Thyroid gland (tissue), 4 donors: ENCODE measurements at regions not wholly inside any gene's neighbourhood (a gene's known extent, or its start where the extent isn't known, plus 50 kb on each side); places are given as distances from the start of the nearest gene placed in this dataset.

ENCODE experiments used
- DNase-seq, 2 donors: peaks; one replicate each; pipeline ENCODE4 v3.0.0-alpha.2; 2019
- H3K27ac ChIP-seq, 3 donors: fragments of 200-600 bp; sonication (generic); 1 replicate in 2 of 3; 2 replicates in 1 of 3; pipeline ENCODE4 v1.5.1; 2016 to 2019; ENCODE audit warnings: mild to moderate bottlenecking in 1 of 3, moderate library complexity in 1 of 3
- H3K27me3 ChIP-seq: fragments of 200-600 bp; sonication (generic); one replicate; pipeline ENCODE4 v1.5.1; 2019
- H3K36me3 ChIP-seq, 2 donors: fragments of 200-600 bp; sonication (generic); one replicate each; pipeline ENCODE4 v1.5.1; 2016 to 2019
- H3K4me1 ChIP-seq, 2 donors: fragments of 200-600 bp; sonication (generic); one replicate each; pipeline ENCODE4 v1.5.1; 2017 to 2019
- H3K4me3 ChIP-seq, 3 donors: fragments of 200-600 bp; sonication (generic); replicated peaks in 1 of 3; 1 replicate in 2 of 3; 2 replicates in 1 of 3; pipeline ENCODE4 v1.5.1; 2016; ENCODE audit warnings: mild to moderate bottlenecking in 1 of 3
- H3K9me3 ChIP-seq: fragments of 200-600 bp; sonication (generic); one replicate; pipeline ENCODE4 v1.5.1; 2017
- POLR2A ChIP-seq, 2 donors: fragments of 450-650 bp; IDR thresholded peaks; one replicate each; pipeline ENCODE4 v1.6.1; 2017; ENCODE audit warnings: antibody characterized with exemption in 2 of 2, mild to moderate bottlenecking in 2 of 2, moderate library complexity in 1 of 2
- WGBS, 2 donors: methylation state at CpG; one replicate each; pipeline ENCODE4 v1.1.5; 2017; 5-methylcytosine and 5-hydroxymethylcytosine counted together
- intact Hi-C: fragments of 100-400 bp; cut with DNase I; formaldehyde crosslinking; loops from one replicate; pipeline ENCODE4 v1.15.1; 2023
- TF ChIP-seq, protein P1 (sequence below), 6 experiments: fragments of 200-600 bp in 3 of 6; fragments of 450-650 bp in 3 of 6; sonication (generic) in 3 of 6; IDR thresholded peaks; one replicate each; pipeline ENCODE4 v1.5.1; 2016 to 2019; ENCODE audit warnings: antibody characterized with exemption in 6 of 6, mild to moderate bottlenecking in 2 of 6, inconsistent platforms in 1 of 6, moderate library complexity in 1 of 6

DNA sequence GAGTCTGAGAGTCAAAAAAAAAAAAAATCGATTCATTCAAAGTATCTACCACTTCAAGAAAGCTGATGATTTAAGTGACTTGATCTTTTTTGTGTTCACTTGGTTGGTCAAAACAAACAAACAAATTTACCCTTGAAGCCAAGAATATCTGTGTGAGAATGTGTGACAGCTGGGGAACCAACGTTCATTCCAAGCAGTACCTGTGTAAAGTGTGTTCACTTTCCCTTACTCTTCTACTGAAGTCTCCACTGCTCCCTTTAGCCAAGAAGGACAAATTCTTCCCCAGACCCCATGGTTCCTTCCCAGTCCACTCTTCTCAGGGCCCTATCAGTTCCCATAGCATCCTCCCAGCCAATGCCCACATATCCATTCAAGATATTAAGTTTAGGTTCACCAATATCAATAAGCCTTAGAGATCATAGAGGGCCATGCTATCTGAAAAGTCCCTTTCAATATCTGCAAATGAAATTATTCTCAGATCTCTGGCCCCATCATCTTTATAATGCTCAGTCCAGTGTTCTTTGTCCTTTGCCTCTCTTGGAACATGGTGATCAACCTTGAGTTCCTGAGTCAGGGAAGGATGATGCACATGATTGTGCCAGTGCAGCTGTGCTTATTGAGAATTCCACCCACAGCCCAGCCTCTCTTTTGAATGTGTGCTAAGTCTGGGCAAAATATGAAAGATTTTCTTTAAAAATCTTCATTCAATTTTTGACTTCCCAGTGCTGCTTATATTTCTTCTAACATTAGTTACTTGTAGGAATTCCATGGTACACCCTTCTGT, 82.8 kb upstream of the DTNA start:
- no peak overlapping the region for H3K4me3 ChIP-seq
- H3K4me1 ChIP-seq: no peaks in the 10 kb centered on the region
- DNase-seq: no peak
- H3K9me3 ChIP-seq: no peaks in the 10 kb centered on the region
- no peak overlapping the region for H3K27ac ChIP-seq
- intact Hi-C loops: no loop called here
- TF ChIP-seq POLR2A (IDR thresholded peaks at IDR 0.05): no peak
- TF ChIP-seq, protein P1, sequence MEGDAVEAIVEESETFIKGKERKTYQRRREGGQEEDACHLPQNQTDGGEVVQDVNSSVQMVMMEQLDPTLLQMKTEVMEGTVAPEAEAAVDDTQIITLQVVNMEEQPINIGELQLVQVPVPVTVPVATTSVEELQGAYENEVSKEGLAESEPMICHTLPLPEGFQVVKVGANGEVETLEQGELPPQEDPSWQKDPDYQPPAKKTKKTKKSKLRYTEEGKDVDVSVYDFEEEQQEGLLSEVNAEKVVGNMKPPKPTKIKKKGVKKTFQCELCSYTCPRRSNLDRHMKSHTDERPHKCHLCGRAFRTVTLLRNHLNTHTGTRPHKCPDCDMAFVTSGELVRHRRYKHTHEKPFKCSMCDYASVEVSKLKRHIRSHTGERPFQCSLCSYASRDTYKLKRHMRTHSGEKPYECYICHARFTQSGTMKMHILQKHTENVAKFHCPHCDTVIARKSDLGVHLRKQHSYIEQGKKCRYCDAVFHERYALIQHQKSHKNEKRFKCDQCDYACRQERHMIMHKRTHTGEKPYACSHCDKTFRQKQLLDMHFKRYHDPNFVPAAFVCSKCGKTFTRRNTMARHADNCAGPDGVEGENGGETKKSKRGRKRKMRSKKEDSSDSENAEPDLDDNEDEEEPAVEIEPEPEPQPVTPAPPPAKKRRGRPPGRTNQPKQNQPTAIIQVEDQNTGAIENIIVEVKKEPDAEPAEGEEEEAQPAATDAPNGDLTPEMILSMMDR (IDR thresholded peaks at IDR 0.05): no peak
- no peaks in the 10 kb centered on the region for H3K36me3 ChIP-seq
- H3K27me3 ChIP-seq: no peaks in the 10 kb centered on the region
- WGBS, 2 donors: 83 to 89% methylated on average over 2 of the region's 2 CpGs

DNA sequence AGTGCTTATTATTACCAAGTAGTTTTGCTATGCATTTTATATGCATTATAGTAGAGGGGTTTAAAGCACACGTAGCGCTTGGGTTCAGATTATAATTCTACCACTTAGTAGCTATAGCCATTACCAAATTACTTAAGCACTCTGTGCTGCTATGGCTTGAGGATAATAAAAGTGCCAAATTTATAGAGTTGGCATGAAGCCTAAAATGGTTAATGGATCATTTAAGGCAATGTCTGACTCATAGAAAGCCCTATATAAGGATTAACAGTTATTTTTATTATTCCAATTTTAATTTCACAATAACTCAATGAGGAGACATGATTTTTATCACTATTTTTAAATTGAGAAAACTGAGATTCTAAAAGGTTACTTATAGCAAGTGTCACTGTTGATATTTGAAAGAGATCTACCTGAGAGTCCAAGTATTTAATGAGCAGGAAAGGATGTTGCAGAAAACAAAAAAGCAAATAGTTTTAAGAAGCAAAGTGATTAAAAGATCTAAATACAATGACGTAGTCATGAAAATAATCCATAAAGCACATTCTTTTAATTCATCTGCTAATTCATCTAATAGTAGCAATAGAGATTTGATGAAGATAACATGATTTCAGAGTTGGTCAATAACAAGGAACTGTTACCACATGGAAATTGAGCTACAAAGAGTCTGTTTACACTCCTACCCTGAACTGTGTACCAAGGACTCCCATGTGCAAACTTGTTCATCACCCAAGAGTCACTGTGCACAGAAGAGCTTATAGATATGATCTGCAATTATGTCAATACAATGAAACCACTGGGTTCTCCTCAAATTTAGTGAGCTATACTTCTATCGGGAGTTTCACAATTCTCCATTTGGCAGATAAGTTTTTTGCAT, 78.8 kb upstream of the DTNA start:
- no peak for TF ChIP-seq POLR2A (IDR thresholded peaks at IDR 0.05)
- TF ChIP-seq, protein P1 (IDR thresholded peaks at IDR 0.05): no peak
- H3K4me3 ChIP-seq: no peak overlapping the region
- no peaks in the 10 kb centered on the region for H3K4me1 ChIP-seq
- no peaks in the 10 kb centered on the region for H3K27me3 ChIP-seq
- no peaks in the 10 kb centered on the region for H3K36me3 ChIP-seq
- H3K9me3 ChIP-seq: no peaks in the 10 kb centered on the region
- intact Hi-C loops: no loop called here
- H3K27ac ChIP-seq: no peak overlapping the region
- 95 to 96% methylated on average over 4 of the region's 4 CpGs for WGBS, 2 donors
- no peak for DNase-seq

GRCh38 chr18:34632321-34632720, 77.8 kb upstream of the DTNA start:
- 65 to 86% methylated on average over 3 of the region's 3 CpGs for WGBS, 2 donors
- Histone ChIP-seq H3K4me1 (no peaks in the 10 kb centered on the region), H3K36me3 (no peaks in the 10 kb centered on the region), H3K9me3 (no peaks in the 10 kb centered on the region), H3K4me3 (no peak overlapping the region), H3K27ac (no peak overlapping the region), H3K27me3 (no peaks in the 10 kb centered on the region)
- intact Hi-C loops: no loop called here
- no peak for TF ChIP-seq POLR2A (IDR thresholded peaks at IDR 0.05)
- TF ChIP-seq, protein P1 (IDR thresholded peaks at IDR 0.05): no peak
- DNase-seq: no peak

- Histone ChIP-seq H3K27ac (no peak overlapping the region), H3K4me3 (no peak overlapping the region), H3K4me1 (no peaks in the 10 kb centered on the region), H3K27me3 (no peaks in the 10 kb centered on the region), H3K36me3 (no peaks in the 10 kb centered on the region), H3K9me3 (no peaks in the 10 kb centered on the region)
- 68 to 84% methylated on average over 1 of the region's 1 CpG for WGBS, 2 donors
- no peak for TF ChIP-seq POLR2A (IDR thresholded peaks at IDR 0.05)
- TF ChIP-seq, protein P1 (IDR thresholded peaks at IDR 0.05): no peak
- intact Hi-C loops: no loop called here
- DNase-seq: peak; percentile 29 to 31
Measured at GRCh38 chr18:34633368-34633767, 76.7 kb upstream of the DTNA start.
